G401 (cell line): ENCODE measurements at regions not wholly inside any gene's neighbourhood (a gene's known extent, or its start where the extent isn't known, plus 50 kb on each side); places are given as distances from the start of the nearest gene placed in this dataset.
A peak's percentile ranks its signal among the peaks of the same experiment; 100 is the strongest.

ENCODE experiments used
- DNase-seq: peaks from one replicate; pipeline ENCODE4 v3.0.0-alpha.2; 2015; ENCODE audit warnings: low spot score
- in situ Hi-C: cut with HindIII; loops from 2 replicates; pipeline ENCODE4 v1.10.0; 2016; ENCODE audit warnings: low sequenced_read_pairs, mixed read lengths

DNA sequence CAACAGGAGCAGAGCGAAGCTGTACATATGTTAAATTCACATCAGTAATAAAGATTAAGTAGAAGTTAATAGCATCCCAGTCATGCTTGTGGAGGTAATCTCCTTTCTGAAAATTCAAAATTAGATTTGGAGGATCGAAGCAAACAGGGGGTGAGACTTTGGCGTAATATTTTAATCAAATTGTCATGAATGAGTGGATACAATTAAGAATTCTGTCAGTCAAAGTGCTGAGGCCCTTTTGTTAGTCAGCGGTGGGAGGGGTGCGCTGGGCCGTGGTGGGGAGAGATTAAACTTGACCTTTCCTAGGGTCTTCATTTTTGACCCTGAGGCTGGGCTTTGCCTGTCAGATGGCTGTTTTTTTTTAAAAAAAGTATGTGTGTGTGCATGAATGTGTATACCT, 226.7 kb downstream of the VRK1 start:
- DNase-seq: no peak
- in situ Hi-C loops: no loop called here

DNA sequence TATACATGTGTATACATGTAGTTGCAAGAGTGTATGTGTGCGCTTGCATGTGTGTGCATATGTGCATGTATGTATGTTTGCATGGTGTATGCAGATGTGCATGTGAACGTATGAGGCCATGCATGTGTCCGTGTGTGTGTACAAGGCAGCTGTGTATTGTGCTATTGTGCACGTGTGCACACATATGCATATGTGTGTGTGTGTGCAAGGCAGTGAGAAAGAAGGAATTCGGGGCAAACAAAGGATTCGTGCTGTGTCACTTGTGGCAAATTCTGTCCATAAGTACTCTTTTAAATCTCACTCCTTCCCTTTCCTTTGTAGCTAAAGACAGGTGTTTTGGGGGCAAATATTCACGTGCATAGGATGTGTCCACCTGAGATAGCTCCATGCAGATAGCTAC, 227.1 kb downstream of the VRK1 start:
- in situ Hi-C loops: no loop called here

DNA sequence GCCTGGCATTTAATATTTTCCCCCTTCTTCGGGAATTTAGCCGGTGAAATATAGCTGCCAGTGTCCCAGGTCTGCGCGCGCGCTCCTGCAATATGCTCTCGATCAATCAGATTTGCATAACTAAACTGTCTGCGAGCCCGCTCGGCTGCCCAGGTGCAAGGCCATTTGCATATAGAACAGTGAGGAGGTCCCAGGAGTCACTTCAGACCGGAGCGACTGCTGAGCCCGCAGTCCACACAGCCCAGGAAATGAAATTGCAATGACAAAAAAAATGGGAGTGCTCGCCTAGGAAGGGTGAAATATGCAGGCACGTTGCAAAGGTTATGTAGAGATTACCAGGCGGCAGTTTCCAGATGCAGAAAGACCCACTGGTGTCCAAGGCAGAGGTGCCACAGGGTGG, 228.5 kb downstream of the VRK1 start:
- no peak for DNase-seq
- in situ Hi-C loops: no loop called here

More for the DNA sequence above, 227.1 kb downstream of the VRK1 start:
- no peak for DNase-seq

DNA sequence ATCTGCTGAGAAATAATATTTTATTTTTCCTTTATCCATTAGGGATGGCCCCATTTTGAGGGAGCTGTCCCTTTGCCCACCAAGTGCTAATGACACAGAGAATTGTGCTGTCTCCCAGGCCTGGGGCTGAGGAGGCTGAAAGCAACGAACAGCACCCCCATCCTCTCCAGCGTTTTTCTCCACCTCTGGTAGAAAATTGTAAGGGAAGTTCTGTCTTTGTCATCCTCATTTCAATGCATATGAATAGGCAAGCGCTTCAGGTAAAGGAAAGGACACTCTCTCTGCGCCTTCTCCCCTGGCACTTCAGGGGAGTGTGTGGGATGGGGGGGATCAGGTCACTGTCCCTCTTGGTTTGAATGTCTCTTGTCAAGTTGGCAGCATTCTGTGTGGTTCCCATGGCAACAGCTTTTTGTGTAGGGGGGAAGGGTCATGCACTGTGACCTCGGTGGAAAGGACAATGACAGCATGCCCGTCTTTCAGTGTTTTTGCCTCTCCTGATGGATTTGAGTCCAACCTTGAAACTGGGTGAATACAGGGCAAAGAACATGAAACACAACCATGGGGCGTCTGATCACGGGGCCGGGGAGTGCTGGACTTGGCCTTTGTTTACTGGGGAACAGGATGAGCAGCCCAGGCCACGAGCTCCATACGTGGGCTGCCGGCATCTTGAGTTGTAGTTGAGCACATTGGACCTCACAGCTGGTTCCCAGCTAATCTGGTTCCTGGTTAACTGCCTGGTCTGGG, 230.2 kb downstream of the VRK1 start:
- DNase-seq: no peak

DNA sequence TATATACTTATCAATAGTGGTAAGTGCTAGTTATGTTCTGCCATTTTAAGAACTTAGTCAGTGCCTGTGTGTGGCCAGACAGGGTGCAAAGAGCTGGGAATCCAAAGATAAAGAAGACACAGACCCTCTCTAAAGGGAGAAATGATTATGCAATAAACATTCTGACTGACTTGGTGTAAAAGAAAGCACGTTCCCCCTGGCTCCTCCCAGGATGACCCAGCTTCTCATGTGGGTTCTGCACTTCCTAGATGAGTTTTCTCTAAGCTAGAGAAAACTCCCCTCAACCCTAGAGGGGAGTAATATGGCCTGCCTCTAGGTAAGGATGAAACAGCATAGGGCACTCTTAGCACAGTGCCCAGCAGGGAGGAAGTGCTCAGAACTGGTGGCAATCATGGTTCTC, 231.2 kb downstream of the VRK1 start:
- no peak for DNase-seq
- in situ Hi-C loops: no loop called here

More for the DNA sequence above, 230.2 kb downstream of the VRK1 start:
- in situ Hi-C loops: no loop called here

DNA sequence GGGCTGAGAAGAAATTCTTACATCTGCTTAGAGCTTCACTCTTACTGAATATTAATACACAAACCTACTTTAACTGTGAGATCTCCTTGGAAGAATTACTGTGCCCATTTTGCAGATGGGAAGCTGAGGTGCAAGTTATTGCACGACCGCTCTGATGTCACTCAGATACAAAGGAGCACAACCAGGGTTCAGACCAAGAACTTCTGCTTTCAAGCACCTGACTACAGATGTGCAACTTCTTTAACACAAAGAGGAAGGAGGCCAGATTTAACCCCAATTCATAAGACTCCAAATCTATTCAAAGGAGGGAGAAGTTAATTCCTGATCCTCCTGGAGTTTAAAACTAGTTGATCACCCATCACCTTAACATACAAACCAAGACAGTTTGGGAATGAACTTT, 232.6 kb downstream of the VRK1 start:
- no peak for DNase-seq
- in situ Hi-C loops: no loop called here

DNA sequence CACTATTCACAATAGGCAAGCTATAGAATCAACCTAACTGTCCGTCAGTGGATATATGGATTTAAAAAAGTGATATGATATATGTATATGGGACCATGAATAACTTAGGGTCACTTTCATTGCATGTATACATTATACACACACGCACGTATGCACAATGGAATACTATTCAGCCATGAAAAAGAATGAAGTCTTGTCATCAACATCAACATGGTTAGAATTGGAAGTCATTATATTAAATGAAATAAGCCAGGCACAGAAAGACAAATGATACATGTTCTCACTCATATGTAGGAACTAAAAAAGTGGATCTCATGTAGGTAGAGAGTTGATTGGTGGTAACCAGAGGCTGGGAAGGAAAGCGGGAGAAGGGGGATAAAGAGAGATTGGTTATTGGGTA, 234.3 kb downstream of the VRK1 start:
- in situ Hi-C loops: no loop called here
- DNase-seq: no peak

DNA sequence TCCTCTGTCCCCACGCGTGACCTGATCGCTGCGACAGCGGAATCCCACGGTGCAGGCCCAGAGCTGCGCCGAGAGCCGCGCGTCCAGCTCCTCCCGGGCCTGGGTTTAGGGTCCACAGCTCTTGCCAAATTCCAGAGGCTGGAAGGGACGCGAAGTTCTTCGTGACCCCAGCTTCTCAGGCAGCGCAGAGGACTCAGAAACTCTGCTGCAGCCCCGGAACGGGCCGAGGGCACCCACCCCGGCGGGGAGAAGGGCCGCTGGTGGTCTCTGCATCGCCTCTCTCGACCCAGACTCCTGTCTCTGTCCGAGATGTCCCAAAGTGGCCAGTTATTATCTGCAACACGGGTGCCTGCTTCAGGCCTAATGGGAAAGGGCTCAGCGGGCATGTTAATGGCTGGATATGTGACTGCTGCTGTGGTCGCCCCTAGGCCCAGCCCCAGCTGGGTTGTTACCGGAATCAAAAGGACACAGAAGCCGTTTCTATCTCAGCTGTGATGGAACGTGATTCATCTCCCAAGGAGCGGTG, 236.4 kb downstream of the VRK1 start:
- no peak for DNase-seq
- in situ Hi-C loops: no loop called here

DNA sequence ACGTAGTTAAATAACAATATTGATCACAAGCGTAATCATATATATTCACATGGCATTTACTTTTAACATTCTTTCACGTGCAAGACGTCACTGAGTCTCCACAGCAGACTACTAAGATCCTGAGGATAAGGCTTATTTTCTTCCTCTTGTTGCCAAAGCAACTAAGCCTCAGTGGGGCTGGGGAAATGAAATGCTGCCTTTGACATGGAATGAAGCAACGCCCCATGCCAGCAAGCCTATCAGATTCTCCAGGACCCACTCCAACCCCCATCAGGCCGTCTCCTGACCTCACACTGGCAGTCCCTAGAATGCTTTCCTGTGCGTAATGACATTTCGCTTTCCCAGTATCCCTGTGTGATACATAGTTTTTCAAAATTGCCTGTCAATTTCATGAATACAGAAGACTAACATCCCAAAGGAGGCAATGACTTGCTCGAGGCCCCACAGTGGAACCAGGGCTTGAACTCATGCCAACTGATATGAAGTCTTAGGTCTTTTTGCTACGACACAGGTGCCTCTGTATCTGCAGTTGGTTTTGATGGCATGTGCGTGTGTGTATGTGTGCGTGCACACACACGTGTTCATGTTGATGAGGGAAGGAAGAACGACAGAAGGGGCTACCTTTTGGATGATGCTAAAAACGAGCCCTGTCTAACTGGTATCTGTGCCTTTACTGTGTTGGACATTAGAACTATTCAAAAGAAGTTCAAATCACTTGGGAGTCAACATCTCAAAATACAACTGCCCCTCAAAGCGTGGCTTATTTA, 239.1 kb downstream of the VRK1 start:
- in situ Hi-C loops: no loop called here
- DNase-seq: no peak

DNA sequence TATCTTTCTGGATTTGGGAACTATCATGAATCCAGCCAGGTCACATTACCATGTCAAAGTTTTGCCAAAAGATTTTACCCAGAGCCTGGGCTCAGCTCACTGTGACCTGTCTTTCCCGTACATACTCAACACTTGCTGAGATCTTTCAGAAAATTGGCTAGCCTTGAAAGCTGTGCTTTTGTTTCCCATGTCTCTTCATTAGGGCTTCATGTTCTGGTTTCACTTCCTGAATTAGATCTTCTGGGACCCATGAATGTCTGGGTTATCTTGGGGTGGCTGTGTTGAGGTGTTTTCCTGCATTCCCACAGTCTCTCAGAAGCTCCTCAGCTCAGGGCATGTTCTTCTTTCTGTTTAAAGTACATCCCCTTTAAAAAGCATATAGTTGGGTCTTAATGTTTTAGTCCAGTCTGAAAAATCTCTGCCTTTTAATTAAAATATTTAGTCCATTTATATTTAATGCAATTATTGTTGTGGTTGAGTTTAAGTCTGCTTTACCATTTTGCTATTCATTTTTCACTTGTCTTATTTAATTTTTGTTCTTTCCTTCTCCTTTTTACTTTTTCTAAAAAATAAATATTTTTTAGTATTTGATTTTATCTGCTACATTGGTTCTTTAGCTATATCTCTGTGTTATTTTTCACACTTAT, 242.7 kb downstream of the VRK1 start:
- no peak for DNase-seq
- in situ Hi-C loops: no loop called here

DNA sequence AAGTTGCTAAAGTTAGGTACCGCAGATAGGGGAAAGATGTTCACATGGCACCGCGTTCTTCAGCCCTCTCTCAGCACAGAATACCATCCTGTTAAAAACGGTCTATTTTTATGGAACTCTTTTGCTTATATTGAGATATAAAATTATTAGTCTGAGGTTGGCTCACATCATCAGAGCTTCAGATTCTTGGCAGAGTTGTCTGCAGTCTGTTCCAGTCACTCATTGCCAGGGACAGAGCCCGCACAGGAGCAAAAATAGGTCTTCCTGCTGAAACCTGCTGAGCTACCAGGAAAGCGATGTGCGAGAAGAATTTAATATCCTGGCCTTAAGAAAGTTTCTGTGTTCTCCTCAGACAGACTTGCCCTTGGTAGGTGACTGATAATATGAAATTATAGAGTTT, 249.8 kb downstream of the VRK1 start:
- peak; percentile 95 for DNase-seq
- in situ Hi-C loops: no loop called here

DNA sequence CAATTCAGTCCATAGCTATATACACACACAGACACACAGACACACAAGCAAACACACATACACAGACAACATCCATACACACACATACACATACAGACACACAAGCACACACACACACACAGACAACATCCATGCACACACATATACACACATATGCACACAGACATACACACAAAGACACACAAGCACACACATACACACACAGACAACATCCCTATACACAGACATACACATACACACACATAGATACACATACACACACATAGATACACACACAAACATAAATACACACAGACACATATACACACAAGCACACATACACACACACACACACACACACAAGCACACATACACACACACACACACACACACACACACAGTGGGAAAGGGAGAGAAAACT, 254.8 kb downstream of the VRK1 start:
- in situ Hi-C loops: no loop called here
- no peak for DNase-seq

DNA sequence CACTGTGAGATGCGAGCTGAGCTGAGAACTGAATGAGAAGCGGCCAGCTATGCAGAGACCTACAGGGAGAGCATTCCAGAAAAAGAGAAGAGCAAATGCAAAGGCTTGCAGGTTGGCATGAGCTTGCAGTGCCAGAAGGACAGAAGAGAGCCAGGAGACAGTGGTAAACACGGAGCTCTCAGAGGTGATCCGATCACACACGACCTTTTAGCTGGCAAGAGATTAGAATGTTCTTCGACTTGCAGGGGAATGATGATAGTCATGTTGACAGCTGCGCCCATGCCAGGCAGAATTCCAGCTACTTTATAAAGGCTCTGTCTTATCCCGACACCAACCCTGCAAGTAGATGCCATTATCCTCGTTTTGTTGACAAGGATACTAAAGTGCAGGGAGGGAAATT, 256.8 kb downstream of the VRK1 start:
- peak; percentile 84 for DNase-seq
- in situ Hi-C loops: no loop called here

DNA sequence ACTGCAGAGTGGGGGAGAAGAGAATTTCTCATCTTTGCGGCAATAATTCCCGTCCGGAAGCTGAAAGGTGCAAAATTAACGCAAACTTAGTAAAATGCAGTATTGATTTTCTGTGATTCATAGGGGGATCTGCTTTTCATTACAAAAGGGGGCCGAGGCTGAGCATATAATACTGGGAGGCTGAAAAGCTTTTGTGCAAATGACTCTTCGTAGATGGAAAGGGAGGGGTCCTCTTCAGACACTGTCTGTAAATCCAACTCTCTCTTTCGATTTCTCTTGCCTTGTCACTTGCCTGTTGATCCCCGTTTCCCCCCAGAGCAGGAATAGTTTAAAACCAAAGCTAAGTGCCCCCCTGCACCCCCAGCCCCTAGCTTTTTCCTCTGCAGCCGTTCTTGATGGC, 258.2 kb downstream of the VRK1 start:
- no peak for DNase-seq
- in situ Hi-C loops: no loop called here

DNA sequence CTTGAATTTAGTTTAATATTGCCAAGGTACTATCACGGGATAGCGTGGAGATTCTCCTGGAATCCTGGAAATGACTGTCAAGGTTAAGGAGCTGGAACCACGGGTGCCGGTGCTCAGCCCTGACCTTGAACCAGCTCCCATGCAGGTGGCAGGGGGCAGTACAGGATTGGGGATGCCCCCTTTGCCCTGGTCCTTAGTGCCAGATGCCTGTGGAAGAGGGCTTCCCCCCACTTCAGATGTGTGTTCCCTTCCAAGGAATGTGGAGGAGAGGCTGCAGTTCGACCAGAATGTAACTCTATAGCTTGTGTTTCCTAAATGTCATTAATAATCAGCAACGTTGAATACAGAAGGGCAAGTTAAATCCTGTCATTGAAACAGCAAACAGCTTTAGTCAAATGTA, 258.9 kb downstream of the VRK1 start:
- DNase-seq: no peak
- in situ Hi-C loops: no loop called here

DNA sequence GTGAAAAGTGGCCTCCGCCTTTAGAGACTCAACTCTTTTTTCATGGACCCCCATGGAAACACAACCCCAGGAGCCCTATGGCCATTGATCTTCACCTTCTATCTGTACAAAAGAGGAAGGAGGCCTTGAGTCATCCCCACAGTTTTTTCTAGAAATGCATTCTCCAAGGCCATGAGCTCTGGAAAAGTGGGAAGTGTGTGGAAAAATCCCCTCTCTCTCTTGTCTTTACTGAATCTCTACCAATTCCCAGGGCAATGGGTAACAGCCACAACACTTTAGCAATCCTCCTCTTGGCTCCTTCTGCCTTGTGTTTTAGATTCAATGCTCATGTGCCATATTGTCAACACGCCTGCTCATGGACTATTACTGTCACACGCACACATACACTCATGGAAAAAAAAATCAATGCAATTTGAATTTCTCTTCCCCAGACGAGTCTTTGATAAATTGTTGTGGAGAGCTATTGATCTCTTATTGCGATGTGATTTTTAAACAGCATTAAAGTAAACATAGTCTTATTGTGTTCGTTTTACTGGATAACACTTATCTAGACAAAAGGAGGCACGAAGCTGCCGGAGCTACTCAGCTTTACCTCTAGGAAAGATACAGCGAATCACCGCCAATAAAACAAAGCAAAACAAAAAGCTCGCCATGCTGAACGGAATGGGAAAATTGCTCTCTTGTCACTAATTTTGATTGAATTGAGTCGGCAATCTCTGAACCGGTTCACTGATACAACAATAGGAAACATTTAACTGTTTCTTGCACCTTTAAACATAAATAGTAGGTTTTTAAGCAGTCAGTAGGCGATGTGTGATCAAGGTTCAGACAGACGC, 260.3 kb downstream of the VRK1 start:
- DNase-seq: no peak
- in situ Hi-C loops: no loop called here

DNA sequence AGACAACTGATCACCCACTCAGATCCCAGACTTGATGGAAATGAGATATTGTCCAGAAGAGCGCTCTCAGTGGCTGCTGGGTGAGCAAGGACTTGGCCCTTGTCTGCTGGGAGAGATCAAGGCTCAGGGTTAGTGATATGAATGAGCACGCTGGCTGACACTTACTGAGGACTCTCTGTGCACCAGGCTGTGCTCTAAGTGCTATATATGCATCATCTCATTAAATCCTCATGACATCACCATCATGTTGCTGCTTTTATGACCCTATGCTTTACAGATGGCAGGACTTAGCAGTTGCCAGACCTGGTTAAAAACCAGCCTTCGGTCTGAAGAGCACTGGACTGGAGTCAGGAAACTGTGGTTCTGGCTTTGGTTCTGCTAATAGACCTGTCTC, 260.9 kb downstream of the VRK1 start:
- no peak for DNase-seq
- in situ Hi-C loops: no loop called here

DNA sequence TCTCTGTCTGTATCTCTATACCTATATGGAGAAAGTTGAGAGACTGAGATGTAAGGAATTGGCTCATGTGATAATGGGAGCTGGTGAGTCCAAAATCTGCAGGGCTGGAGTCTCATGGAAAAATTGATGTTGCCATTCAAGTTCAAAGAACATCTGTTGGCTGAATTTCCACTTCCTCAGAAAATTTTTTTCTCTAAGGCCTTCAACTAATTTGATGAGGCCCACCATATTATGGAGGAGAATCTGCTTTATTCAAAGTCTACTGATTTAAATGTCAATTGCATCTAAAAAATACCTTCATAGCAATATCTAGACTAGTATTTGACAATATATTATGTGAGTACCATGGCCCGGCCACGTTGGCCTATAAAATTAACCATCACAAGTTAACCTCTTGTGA, 261.4 kb downstream of the VRK1 start:
- in situ Hi-C loops: no loop called here
- DNase-seq: no peak

DNA sequence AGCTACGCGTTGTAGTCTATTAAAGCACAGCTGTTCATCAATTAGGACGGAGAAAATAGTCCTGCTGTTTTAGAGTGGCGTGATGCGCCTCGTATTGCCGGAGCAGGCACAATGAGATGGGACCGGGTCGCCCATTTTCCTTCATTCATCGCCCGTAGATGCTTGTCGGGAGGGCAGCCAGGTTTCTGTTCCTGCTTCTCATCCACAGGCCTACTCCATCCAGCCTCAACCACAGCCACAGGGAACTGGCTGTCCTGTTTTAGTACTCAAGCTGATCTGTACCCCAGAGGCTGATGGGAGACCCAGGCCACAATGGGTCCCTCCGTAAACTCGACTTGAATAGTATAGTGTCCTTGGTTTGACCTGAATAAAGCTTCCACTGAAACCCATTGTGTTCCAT, 264.0 kb downstream of the VRK1 start:
- in situ Hi-C loops: no loop called here

More for the DNA sequence above, 264.0 kb downstream of the VRK1 start:
- no peak for DNase-seq
